B cell (primary cell): ENCODE measurements at regions not wholly inside any gene's neighbourhood (a gene's known extent, or its start where the extent isn't known, plus 50 kb on each side); places are given as distances from the start of the nearest gene placed in this dataset.

ENCODE experiments used
- ATAC-seq: fragments of 200-7000 bp; cut with Tn5 transposase; one replicate; pipeline ENCODE4 v1.10.0; 2021; ENCODE audit warnings: low read depth, mild to moderate bottlenecking, moderate number of reproducible peaks, moderate library complexity
- CTCF ChIA-PET: fragments of 350-600 bp; sonication (Branson Sonifier 250); formaldehyde crosslinking; loops from one replicate; lab custom pipeline; 2021; ENCODE audit warnings: antibody characterized with exemption, inconsistent platforms; lab: Charles Lee
- POLR2A ChIA-PET: fragments of 350-600 bp; sonication (Branson Sonifier 250); formaldehyde crosslinking; loops from one replicate; lab custom pipeline; 2021; ENCODE audit warnings: antibody characterized with exemption; lab: Charles Lee
- DNase-seq: peaks from one replicate; pipeline ENCODE4 v3.0.0; 2013
- H2AFZ ChIP-seq: 2 replicates; pipeline ENCODE4 v1.6.1; 2012; ENCODE audit warnings: mild to moderate bottlenecking, low read depth, low read length; ENCODE audit not compliant: insufficient read depth, poor library complexity, severe bottlenecking
- H3K27ac ChIP-seq, 2 donors: 1 replicate in 1 of 2; 2 replicates in 1 of 2; pipeline ENCODE4 v1.5.1; 2012 to 2013; ENCODE audit warnings: low read length in 2 of 2, mild to moderate bottlenecking in 2 of 2, moderate library complexity in 1 of 2
- H3K27me3 ChIP-seq, 4 experiments: fragments of 200-600 bp in 1 of 4; sonication (generic) in 1 of 4; replicated peaks in 1 of 4; 1 replicate in 2 of 4; 2 replicates in 2 of 4; pipeline versions ENCODE4 v1.6.1 to v1.7.0; 2013 to 2016; ENCODE audit warnings: low read length in 3 of 4, mild to moderate bottlenecking in 2 of 4, mixed read lengths in 1 of 4, moderate library complexity in 1 of 4; ENCODE audit not compliant: insufficient read depth in 4 of 4, control insufficient read depth in 3 of 4; ENCODE audit errors: control extremely low read depth in 1 of 4
- H3K36me3 ChIP-seq, 2 experiments: replicated peaks in 1 of 2; 1 replicate in 1 of 2; 2 replicates in 1 of 2; pipeline versions ENCODE4 v1.6.1 to v1.7.1; 2013; ENCODE audit warnings: low read length in 1 of 2; ENCODE audit not compliant: insufficient read depth in 2 of 2, control insufficient read depth in 1 of 2; ENCODE audit errors: control extremely low read depth in 1 of 2, extremely low read depth in 1 of 2
- H3K4me1 ChIP-seq, 2 donors: fragments of 200-600 bp in 1 of 2; sonication (generic) in 1 of 2; 1 replicate in 1 of 2; 2 replicates in 1 of 2; pipeline versions ENCODE4 v1.5.1 to v1.6.1; 2013 to 2017; ENCODE audit warnings: low read length in 2 of 2; ENCODE audit not compliant: control insufficient read depth in 2 of 2, insufficient read depth in 2 of 2
- H3K4me2 ChIP-seq: replicated peaks from 2 replicates; pipeline ENCODE3; 2012; ENCODE audit warnings: mild to moderate bottlenecking, low read depth, low read length; ENCODE audit not compliant: poor library complexity, severe bottlenecking
- H3K4me3 ChIP-seq, 5 experiments: fragments of 200-600 bp in 1 of 5; sonication (generic) in 1 of 5; 1 replicate in 3 of 5; 2 replicates in 2 of 5; pipeline versions ENCODE4 v1.5.1 to v1.7.0; 2011 to 2016; ENCODE audit warnings: low read length in 4 of 5, mild to moderate bottlenecking in 4 of 5, low read depth in 2 of 5, control low read depth in 1 of 5, moderate library complexity in 1 of 5; ENCODE audit not compliant: insufficient read depth in 1 of 5; ENCODE audit errors: control extremely low read depth in 1 of 5, extremely low read depth in 1 of 5
- H3K79me2 ChIP-seq: fragments of 200-600 bp; sonication (generic); one replicate; pipeline ENCODE4 v1.6.0; 2016; ENCODE audit warnings: low read length; ENCODE audit not compliant: control insufficient read depth, insufficient read depth
- H3K9ac ChIP-seq: fragments of 200-600 bp; sonication (generic); 2 replicates; pipeline ENCODE4 v1.6.1; 2017; ENCODE audit warnings: mild to moderate bottlenecking, low read length, moderate library complexity
- H3K9me3 ChIP-seq, 3 donors: one replicate each; pipeline versions ENCODE4 v1.6.1 to v1.7.1; 2013; ENCODE audit warnings: low read length in 2 of 3; ENCODE audit not compliant: control insufficient read depth in 2 of 3, insufficient read depth in 1 of 3; ENCODE audit errors: control extremely low read depth in 1 of 3
- H4K20me1 ChIP-seq: 2 replicates; pipeline ENCODE4 v1.6.0; 2012; ENCODE audit warnings: mild to moderate bottlenecking, low read length; ENCODE audit not compliant: insufficient read depth, control insufficient read depth, poor library complexity, severe bottlenecking
- H3K27ac Mint-ChIP-seq: one replicate; pipeline ENCODE4 v1.8.0; 2021; ENCODE audit warnings: mixed read lengths
- H3K27me3 Mint-ChIP-seq: one replicate; pipeline ENCODE4 v1.8.0; 2021; ENCODE audit warnings: mixed read lengths
- H3K4me1 Mint-ChIP-seq: one replicate; pipeline ENCODE4 v1.8.0; 2021; ENCODE audit warnings: mixed read lengths
- H3K4me3 Mint-ChIP-seq: one replicate; pipeline ENCODE4 v1.8.0; 2021; ENCODE audit warnings: mixed read lengths
- H3K9me3 Mint-ChIP-seq: one replicate; pipeline ENCODE4 v1.8.0; 2022; ENCODE audit warnings: mixed read lengths; ENCODE audit not compliant: insufficient read depth
- CTCF ChIP-seq: fragments of 200-600 bp; IDR thresholded peaks from one replicate; pipeline ENCODE4 v1.8.0; 2022; ENCODE audit warnings: antibody characterized with exemption, mild to moderate bottlenecking
- EZH2 ChIP-seq: IDR thresholded peaks from 2 replicates; pipeline ENCODE4 v1.6.1; 2012; ENCODE audit warnings: borderline replicate concordance, low read depth, mild to moderate bottlenecking, moderate library complexity, low read length; ENCODE audit not compliant: insufficient read depth, poor library complexity, severe bottlenecking
- WGBS: methylation state at CpG from one replicate; pipeline ENCODE4 v1.1.5; 2013; ENCODE audit warnings: missing lambda C conversion rate; ENCODE audit not compliant: insufficient coverage; 5-methylcytosine and 5-hydroxymethylcytosine counted together
- intact Hi-C: fragments of 100-400 bp; cut with micrococcal nuclease; formaldehyde crosslinking; loops from one replicate; pipeline ENCODE4 v1.10.0; 2022

GRCh38 chr9:1837453-1838084 is 177.6 kb upstream of the SMARCA2 start:
- H3K4me3 Mint-ChIP-seq = no peak overlapping the region
- ATAC-seq = no peak

GRCh38 chr9:1839909-1840308 is 175.2 kb upstream of the SMARCA2 start:
- 80% methylated on average over 5 of the region's 6 CpGs for WGBS
- TF ChIP-seq EZH2 = no peak
- no peak for TF ChIP-seq CTCF
- H2AFZ ChIP-seq = no peak overlapping the region
- no peak overlapping the region for H3K4me3 ChIP-seq
- ChIA-PET POLR2A (no interaction called here), CTCF (no interaction called here)
- no peaks in the 10 kb centered on the region for H3K27me3 Mint-ChIP-seq
- H3K9me3 ChIP-seq = no peaks in the 10 kb centered on the region
- H4K20me1 ChIP-seq = no peaks in the 10 kb centered on the region
- no peaks in the 10 kb centered on the region for H3K9me3 Mint-ChIP-seq
- no peaks in the 10 kb centered on the region for H3K79me2 ChIP-seq
- H3K36me3 ChIP-seq = no peaks in the 10 kb centered on the region
- DNase-seq (no peak), ATAC-seq (no peak)
- no peak overlapping the region for H3K9ac ChIP-seq
- H3K27ac Mint-ChIP-seq = no peak overlapping the region
- H3K4me1 Mint-ChIP-seq = no peaks in the 10 kb centered on the region
- H3K4me1 ChIP-seq = no peaks in the 10 kb centered on the region
- no peaks in the 10 kb centered on the region for H3K27me3 ChIP-seq
- H3K27ac ChIP-seq = no peak overlapping the region
- H3K4me3 Mint-ChIP-seq = no peak overlapping the region
- intact Hi-C loops = no loop called here
- no peak overlapping the region for H3K4me2 ChIP-seq

More at GRCh38 chr9:1837453-1838084, 177.6 kb upstream of the SMARCA2 start:
- Histone ChIP-seq H4K20me1 (no peaks in the 10 kb centered on the region), H3K27ac (no peak overlapping the region), H3K36me3 (no peaks in the 10 kb centered on the region), H3K9me3 (no peaks in the 10 kb centered on the region), H3K4me2 (no peak overlapping the region), H3K79me2 (no peaks in the 10 kb centered on the region), H3K27me3 (no peaks in the 10 kb centered on the region), H3K4me1 (no peaks in the 10 kb centered on the region), H2AFZ (no peak overlapping the region), H3K9ac (no peak overlapping the region), H3K4me3 (no peak overlapping the region)
- DNase-seq = peak; percentile 17
- intact Hi-C loops = no loop called here
- H3K9me3 Mint-ChIP-seq = no peaks in the 10 kb centered on the region
- H3K27ac Mint-ChIP-seq = no peak overlapping the region
- H3K4me1 Mint-ChIP-seq = no peaks in the 10 kb centered on the region
- 52% methylated on average over 5 of the region's 6 CpGs for WGBS
- ChIA-PET CTCF (interaction anchor here (0.8 to 1.7 kb wide), 3 partner anchors 31 to 250 kb away, joined by 4 to 5 read pairs (median 5); no protein-coding TSS in a partner anchor), POLR2A (no interaction called here)
- TF ChIP-seq EZH2 = no peak
- peak; percentile 21 for TF ChIP-seq CTCF
- no peaks in the 10 kb centered on the region for H3K27me3 Mint-ChIP-seq
